Endodermal cell (in vitro differentiated cells): ENCODE measurements at regions not wholly inside any gene's neighbourhood (a gene's known extent, or its start where the extent isn't known, plus 50 kb on each side); places are given as distances from the start of the nearest gene placed in this dataset.

Experiments
- DNase-seq: peaks from one replicate; pipeline ENCODE4 v3.0.0-alpha.2; 2017
- H3K27ac ChIP-seq: 2 replicates; pipeline ENCODE4 v1.5.1; 2013; ENCODE audit warnings: mild to moderate bottlenecking, low read depth, low read length, moderate library complexity
- H3K27me3 ChIP-seq: 2 replicates; pipeline ENCODE4 v1.6.1; 2013; ENCODE audit warnings: mild to moderate bottlenecking, low read length, moderate library complexity; ENCODE audit not compliant: insufficient read depth, control insufficient read depth, poor library complexity, severe bottlenecking
- H3K36me3 ChIP-seq: 2 replicates; pipeline ENCODE4 v1.7.0; 2013; ENCODE audit warnings: mild to moderate bottlenecking, low read length, moderate library complexity; ENCODE audit not compliant: control insufficient read depth, insufficient read depth
- H3K4me1 ChIP-seq: one replicate; pipeline ENCODE4 v1.7.0; 2013; ENCODE audit warnings: low read length; ENCODE audit not compliant: control insufficient read depth, insufficient read depth
- H3K4me3 ChIP-seq: 2 replicates; pipeline ENCODE4 v1.5.1; 2013; ENCODE audit warnings: mild to moderate bottlenecking, low read length, moderate library complexity
- H3K9ac ChIP-seq: 2 replicates; pipeline ENCODE4 v1.6.1; 2013; ENCODE audit warnings: mild to moderate bottlenecking, low read length, moderate library complexity; ENCODE audit not compliant: poor library complexity, severe bottlenecking; ENCODE audit errors: extremely low read depth
- H3K9me3 ChIP-seq: 2 replicates; pipeline ENCODE4 v1.6.1; 2013; ENCODE audit warnings: mild to moderate bottlenecking, low read length, moderate library complexity; ENCODE audit not compliant: control insufficient read depth
- H3K27ac Mint-ChIP-seq: 2 replicates; pipeline ENCODE4 v1.8.0; 2020; ENCODE audit warnings: mixed read lengths
- H3K27me3 Mint-ChIP-seq: 2 replicates; pipeline ENCODE4 v1.8.0; 2021; ENCODE audit warnings: mild to moderate bottlenecking, mixed read lengths; ENCODE audit not compliant: insufficient read depth
- H3K36me3 Mint-ChIP-seq: 2 replicates; pipeline ENCODE4 v1.8.0; 2020; ENCODE audit warnings: low read depth, mixed read lengths
- H3K4me1 Mint-ChIP-seq: 2 replicates; pipeline ENCODE4 v1.8.0; 2020; ENCODE audit warnings: mixed read lengths
- H3K4me3 Mint-ChIP-seq: 2 replicates; pipeline ENCODE4 v1.8.0; 2020; ENCODE audit warnings: mild to moderate bottlenecking, moderate library complexity, mixed read lengths
- H3K9me3 Mint-ChIP-seq: 2 replicates; pipeline ENCODE4 v1.8.0; 2020; ENCODE audit warnings: mild to moderate bottlenecking, mixed read lengths
- WGBS, 2 experiments: methylation state at CpG; one replicate each; pipeline versions ENCODE4 v1.1.5 to v1.1.7; 2013; ENCODE audit warnings: missing lambda C conversion rate in 2 of 2, mixed read lengths in 1 of 2; ENCODE audit not compliant: insufficient coverage in 1 of 2, insufficient read length in 1 of 2; 5-methylcytosine and 5-hydroxymethylcytosine counted together
- TF ChIP-seq, protein P1 (sequence below): fragments of 200-600 bp; sonication (generic); conservative IDR thresholded peaks from 2 replicates; pipeline ENCODE4 v1.5.0; 2021; ENCODE audit warnings: antibody characterized with exemption, mild to moderate bottlenecking

DNA sequence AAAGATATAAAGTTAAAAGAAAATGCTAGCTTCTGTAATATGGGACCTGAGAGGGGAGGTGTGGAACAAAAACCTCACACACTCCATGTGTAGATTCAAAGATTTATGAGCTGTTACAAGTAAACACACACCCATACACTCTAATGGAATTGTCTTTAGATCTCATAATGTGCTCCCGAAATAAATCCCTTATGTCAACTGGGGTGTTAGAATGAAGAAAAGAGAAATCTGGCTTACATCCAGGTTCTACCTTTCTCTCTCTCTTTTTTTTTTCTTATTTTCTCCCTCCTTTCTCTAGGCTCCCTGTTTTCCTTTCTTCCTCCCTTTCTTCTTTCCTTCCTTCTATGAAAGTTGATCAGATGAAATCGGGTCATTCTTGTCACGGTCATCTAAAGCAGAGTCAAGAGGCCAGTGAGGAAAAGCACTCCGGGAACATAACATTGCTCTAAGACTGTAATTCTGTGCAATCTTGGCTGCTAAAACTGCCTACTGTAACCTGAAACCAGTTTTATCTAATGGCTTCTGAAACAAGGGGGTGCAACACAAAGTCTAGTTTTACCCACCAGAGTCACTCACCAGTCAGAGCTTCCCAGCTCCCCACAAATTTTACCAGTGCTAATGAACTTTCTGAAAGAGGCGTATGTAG, 68.3 kb upstream of the BTBD3 start:
- DNase-seq, result no peak
- H3K4me1 ChIP-seq, result no peaks in the 10 kb centered on the region
- H3K36me3 Mint-ChIP-seq, result no peaks in the 10 kb centered on the region
- no peak overlapping the region for H3K27ac ChIP-seq
- TF ChIP-seq, protein P1, sequence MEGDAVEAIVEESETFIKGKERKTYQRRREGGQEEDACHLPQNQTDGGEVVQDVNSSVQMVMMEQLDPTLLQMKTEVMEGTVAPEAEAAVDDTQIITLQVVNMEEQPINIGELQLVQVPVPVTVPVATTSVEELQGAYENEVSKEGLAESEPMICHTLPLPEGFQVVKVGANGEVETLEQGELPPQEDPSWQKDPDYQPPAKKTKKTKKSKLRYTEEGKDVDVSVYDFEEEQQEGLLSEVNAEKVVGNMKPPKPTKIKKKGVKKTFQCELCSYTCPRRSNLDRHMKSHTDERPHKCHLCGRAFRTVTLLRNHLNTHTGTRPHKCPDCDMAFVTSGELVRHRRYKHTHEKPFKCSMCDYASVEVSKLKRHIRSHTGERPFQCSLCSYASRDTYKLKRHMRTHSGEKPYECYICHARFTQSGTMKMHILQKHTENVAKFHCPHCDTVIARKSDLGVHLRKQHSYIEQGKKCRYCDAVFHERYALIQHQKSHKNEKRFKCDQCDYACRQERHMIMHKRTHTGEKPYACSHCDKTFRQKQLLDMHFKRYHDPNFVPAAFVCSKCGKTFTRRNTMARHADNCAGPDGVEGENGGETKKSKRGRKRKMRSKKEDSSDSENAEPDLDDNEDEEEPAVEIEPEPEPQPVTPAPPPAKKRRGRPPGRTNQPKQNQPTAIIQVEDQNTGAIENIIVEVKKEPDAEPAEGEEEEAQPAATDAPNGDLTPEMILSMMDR, result no peak
- H3K27ac Mint-ChIP-seq, result no peak overlapping the region
- H3K4me3 ChIP-seq, result no peak overlapping the region
- peaks cover 12% of the 10 kb centered on the region for H3K4me1 Mint-ChIP-seq
- no peaks in the 10 kb centered on the region for H3K36me3 ChIP-seq
- no peaks in the 10 kb centered on the region for H3K9me3 ChIP-seq
- WGBS, 2 experiments, result 88 to 90% methylated on average over 2 to 5 of the region's 5 CpGs
- no peaks in the 10 kb centered on the region for H3K27me3 ChIP-seq
- no peaks in the 10 kb centered on the region for H3K27me3 Mint-ChIP-seq
- no peak overlapping the region for H3K9ac ChIP-seq
- no peaks in the 10 kb centered on the region for H3K9me3 Mint-ChIP-seq
- no peak overlapping the region for H3K4me3 Mint-ChIP-seq

DNA sequence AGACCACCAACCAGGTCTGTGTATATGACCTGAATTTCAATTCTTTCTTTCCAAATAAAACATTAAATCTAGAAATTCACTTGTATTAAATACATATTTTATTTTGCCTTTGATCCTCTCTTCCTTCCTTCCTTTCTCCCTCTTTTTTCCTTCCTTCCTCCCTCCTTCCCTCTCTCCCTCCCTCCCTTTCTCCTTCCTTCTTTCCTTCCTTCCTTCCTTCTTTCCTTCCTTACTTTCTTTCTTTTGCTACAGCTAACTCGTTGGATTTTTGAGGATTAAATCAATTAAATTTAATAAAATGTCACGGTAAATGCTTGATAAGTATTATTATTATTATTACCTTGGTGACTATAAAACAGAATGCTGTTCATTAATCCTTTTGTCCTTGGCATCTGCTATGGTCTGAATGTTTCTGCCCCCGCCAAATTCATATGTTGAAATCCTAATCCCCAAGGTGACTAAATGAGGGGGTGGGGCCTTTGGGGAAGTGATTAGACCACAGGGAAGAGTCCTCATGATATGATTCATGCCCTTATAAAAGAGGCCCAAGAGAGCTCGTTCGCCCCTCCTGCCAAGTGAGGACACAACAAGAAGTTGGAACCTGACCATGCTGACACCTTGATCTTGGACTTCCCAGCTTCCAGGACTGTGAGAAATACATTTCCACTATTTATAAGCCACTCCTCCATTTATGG, 67.6 kb upstream of the BTBD3 start:
- H3K4me3 Mint-ChIP-seq, result no peak overlapping the region
- H3K9me3 Mint-ChIP-seq, result no peaks in the 10 kb centered on the region
- no peak for DNase-seq
- H3K4me1 Mint-ChIP-seq, result peaks cover 12% of the 10 kb centered on the region
- TF ChIP-seq, protein P1, result no peak
- 92 to 100% methylated on average over 2 to 4 of the region's 5 CpGs for WGBS, 2 experiments
- H3K36me3 Mint-ChIP-seq, result no peaks in the 10 kb centered on the region
- no peaks in the 10 kb centered on the region for H3K27me3 Mint-ChIP-seq
- H3K4me1 ChIP-seq, result no peaks in the 10 kb centered on the region
- no peak overlapping the region for H3K9ac ChIP-seq
- no peak overlapping the region for H3K27ac ChIP-seq
- H3K27ac Mint-ChIP-seq, result no peak overlapping the region
- H3K4me3 ChIP-seq, result no peak overlapping the region
- no peaks in the 10 kb centered on the region for H3K27me3 ChIP-seq
- H3K36me3 ChIP-seq, result no peaks in the 10 kb centered on the region
- no peaks in the 10 kb centered on the region for H3K9me3 ChIP-seq

DNA sequence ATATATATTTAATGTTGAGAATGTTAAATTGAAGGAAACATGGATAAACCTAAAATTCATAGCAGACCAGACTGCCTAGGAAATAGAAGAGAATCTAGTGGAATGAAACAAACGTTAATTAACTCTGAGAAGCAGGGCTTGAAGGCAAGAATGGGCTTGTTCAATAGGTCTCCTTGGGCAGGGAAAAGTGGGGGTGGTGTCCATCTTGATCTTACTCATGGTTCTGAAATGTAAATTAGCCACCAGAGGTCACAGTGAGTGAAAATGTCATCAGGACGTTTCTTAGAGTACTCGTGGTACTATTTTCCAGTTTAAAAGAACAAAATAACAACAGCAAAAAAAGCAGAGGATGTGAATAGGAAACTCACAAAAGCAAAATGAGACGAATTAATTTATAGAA, 66.8 kb upstream of the BTBD3 start:
- Mint-ChIP-seq H3K4me3 (no peak overlapping the region), H3K27ac (no peak overlapping the region), H3K9me3 (no peaks in the 10 kb centered on the region), H3K36me3 (no peaks in the 10 kb centered on the region), H3K27me3 (no peaks in the 10 kb centered on the region), H3K4me1 (peaks cover 10% of the 10 kb centered on the region)
- H3K9me3 ChIP-seq, result no peaks in the 10 kb centered on the region
- H3K9ac ChIP-seq, result no peak overlapping the region
- no peak overlapping the region for H3K4me3 ChIP-seq
- no peaks in the 10 kb centered on the region for H3K27me3 ChIP-seq
- no peaks in the 10 kb centered on the region for H3K36me3 ChIP-seq
- H3K4me1 ChIP-seq, result no peaks in the 10 kb centered on the region
- DNase-seq, result no peak
- TF ChIP-seq, protein P1, result no peak
- WGBS, 2 experiments, result 0 to 56% methylated on average over 1 to 3 of the region's 4 CpGs
- no peak overlapping the region for H3K27ac ChIP-seq
